ENCODE measurements at regions not wholly inside any gene's neighbourhood (a gene's known extent, or its start where the extent isn't known, plus 50 kb on each side); places are given as distances from the start of the nearest gene placed in this dataset.
"Not testable (repeated sequence)": the region's sequence is repeated elsewhere in the genome, so short reads cannot be mapped to it uniquely, and the experiment has no call there.

DNA sequence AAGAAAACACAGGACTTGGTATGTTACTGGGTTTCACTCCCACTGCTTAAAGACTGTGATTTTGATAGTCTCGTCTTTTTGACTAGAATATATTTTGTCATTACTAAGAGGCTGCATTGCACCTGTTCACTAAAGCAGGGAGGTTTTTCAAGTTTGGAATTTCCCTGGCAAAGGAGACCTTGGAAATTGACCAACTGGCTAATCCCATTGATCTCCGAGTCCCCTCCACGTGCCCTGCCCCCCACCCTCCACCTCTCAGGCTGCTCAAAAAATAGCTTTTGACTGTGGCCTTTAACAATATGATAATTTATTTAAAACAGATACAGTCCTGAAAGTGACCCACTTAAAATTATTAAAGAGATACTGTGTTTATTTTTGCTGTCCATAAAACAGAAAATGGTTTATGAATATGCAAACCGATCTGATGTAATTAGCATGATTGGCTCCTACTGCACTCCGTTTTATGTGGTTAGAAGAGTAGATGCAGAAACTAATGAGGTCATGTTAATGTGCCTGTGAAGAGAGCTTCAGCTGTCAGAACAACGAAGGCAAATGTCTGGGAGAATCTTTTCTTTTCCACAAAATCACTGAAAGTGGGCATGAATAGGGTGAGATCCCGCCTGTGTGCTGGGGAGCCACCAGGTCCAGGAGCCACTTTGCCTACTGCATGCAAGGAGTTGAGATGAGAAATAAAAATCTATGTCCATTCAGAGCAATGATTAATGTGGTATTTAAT lies 361.5 kb downstream of the RRAGC start:
- Histone ChIP-seq H3K9me3 (ENCODE audit: control insufficient read depth in 5 of 5, low read length in 5 of 5) (no peaks in the 10 kb centered on the region), H3K4me3 (ENCODE audit: low read depth in 1 of 5, low read length in 5 of 5) (no peak overlapping the region), H3K27me3 (ENCODE audit: control insufficient read depth in 5 of 5, insufficient read depth in 4 of 5, low read length in 5 of 5) (peaks cover 0 to 13% (median 4%) of the 10 kb centered on the region in 5 donors), H3K27ac (ENCODE audit: low read depth, low read length) (no peak overlapping the region), H3K9ac (ENCODE audit: low read length in 5 of 5) (no peak overlapping the region), H3K36me3 (ENCODE audit: control insufficient read depth in 5 of 5, insufficient read depth in 5 of 5, low read length in 5 of 5) (no peaks in the 10 kb centered on the region), H3K4me1 (ENCODE audit: control insufficient read depth in 5 of 5, insufficient read depth in 5 of 5, low read length in 5 of 5) (no peaks in the 10 kb centered on the region)

DNA sequence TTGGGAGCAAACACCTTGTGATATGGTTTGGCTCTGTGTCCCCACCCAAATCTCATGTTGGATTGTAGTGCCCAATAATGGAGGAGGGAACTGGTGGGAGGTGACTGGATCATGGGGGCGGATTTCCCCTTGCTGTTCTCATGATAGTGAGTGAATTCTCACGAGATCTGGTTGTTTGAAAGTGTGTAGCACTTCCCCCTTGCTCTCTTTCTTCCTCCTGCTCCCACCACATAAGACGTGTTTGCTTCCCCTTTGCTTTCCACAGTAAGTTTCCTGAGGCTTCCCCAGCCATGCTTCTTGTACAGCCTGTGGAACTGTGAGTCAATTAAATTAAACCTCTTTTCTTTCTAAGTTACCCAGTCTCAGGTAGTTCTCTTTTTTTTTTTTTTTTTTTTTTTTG lies 366.3 kb downstream of the RRAGC start:
- H3K27me3 ChIP-seq (ENCODE audit: control insufficient read depth in 5 of 5, insufficient read depth in 4 of 5, low read length in 5 of 5); H3K9ac ChIP-seq (ENCODE audit: low read length in 5 of 5); H3K4me3 ChIP-seq (ENCODE audit: low read depth in 1 of 5, low read length in 5 of 5); H3K4me1 ChIP-seq (ENCODE audit: control insufficient read depth in 5 of 5, insufficient read depth in 5 of 5, low read length in 5 of 5); H3K9me3 ChIP-seq (ENCODE audit: control insufficient read depth in 5 of 5, low read length in 5 of 5); H3K36me3 ChIP-seq (ENCODE audit: control insufficient read depth in 5 of 5, insufficient read depth in 5 of 5, low read length in 5 of 5); H3K27ac ChIP-seq (ENCODE audit: low read depth, low read length): not testable (repeated sequence)

DNA sequence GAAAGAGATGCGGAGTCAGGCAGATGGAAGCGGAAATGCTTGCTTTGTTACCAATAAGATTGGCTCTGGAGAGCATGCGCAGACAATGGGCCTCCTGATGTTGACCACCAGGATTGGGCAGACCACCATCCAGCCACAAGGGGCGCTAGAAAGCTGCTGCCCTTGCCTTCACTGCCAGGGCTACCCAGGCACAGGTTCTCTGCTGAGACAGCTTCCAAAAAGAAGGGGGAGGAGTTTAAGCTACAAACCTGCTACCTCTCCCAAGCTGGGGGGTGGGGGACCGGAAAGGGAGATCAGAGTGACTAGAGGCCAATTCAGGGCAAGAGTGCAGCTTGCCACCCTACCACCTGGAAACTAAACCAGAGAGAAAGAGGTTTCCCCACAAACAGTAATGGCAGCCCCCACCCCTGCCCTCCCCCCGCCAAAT lies 369.7 kb downstream of the RRAGC start:
- H3K27ac ChIP-seq (ENCODE audit: low read depth, low read length): no peak overlapping the region
- no peak overlapping the region for H3K4me3 ChIP-seq (ENCODE audit: low read depth in 1 of 5, low read length in 5 of 5)

DNA sequence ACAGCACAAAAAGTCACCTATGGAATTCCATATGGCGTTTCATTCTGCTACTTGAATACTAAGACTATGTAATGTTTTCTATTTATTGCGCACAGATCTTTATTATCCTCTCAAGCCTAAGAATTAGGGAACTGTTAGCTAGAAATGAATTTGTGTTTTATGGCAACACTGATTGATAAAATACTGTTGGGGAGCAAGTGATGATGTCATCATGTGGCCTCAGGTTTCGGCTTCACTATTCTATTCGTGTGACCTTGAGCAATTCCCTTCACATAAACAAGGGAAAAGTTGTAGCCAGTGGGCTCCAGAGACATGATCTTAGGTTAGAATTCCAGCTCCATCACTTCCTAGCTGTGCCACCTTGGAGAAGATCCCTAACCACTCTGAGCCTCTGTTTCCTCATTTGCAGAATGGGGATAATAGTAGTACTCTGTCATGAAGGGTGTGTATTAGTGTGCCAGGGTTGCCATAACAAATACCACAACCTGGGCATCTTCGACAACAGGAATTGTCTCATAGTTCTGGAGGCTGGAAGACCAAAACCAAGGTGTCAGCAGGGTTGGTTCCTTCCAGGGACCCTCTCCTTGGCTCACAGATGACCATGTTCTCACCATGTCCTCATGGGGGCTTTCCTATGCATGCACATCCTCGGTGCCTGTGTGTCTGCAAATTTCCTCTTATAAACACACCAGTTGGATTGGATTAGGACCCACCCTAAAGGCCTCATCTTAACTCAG lies 371.2 kb downstream of the RRAGC start:
- H3K9ac ChIP-seq (ENCODE audit: low read length in 5 of 5): no peak overlapping the region
- H3K4me3 ChIP-seq (ENCODE audit: low read depth in 1 of 5, low read length in 5 of 5): no peak overlapping the region
- H3K27ac ChIP-seq (ENCODE audit: low read depth, low read length): no peak overlapping the region
- H3K36me3 ChIP-seq (ENCODE audit: control insufficient read depth in 5 of 5, insufficient read depth in 5 of 5, low read length in 5 of 5): no peaks in the 10 kb centered on the region
- H3K9me3 ChIP-seq (ENCODE audit: control insufficient read depth in 5 of 5, low read length in 5 of 5): peaks cover 0 to 5% (median 0%) of the 10 kb centered on the region in 5 donors
- H3K4me1 ChIP-seq (ENCODE audit: control insufficient read depth in 5 of 5, insufficient read depth in 5 of 5, low read length in 5 of 5): no peaks in the 10 kb centered on the region
- H3K27me3 ChIP-seq (ENCODE audit: control insufficient read depth in 5 of 5, insufficient read depth in 4 of 5, low read length in 5 of 5): peaks cover 4 to 16% (median 12%) of the 10 kb centered on the region in 5 donors

More for the DNA sequence above, 369.7 kb downstream of the RRAGC start:
- no peak overlapping the region for H3K9ac ChIP-seq (ENCODE audit: low read length in 5 of 5)
- H3K4me1 ChIP-seq (ENCODE audit: control insufficient read depth in 5 of 5, insufficient read depth in 5 of 5, low read length in 5 of 5): no peaks in the 10 kb centered on the region
- peaks cover 0 to 5% (median 0%) of the 10 kb centered on the region in 5 donors for H3K9me3 ChIP-seq (ENCODE audit: control insufficient read depth in 5 of 5, low read length in 5 of 5)
- H3K36me3 ChIP-seq (ENCODE audit: control insufficient read depth in 5 of 5, insufficient read depth in 5 of 5, low read length in 5 of 5): no peaks in the 10 kb centered on the region
- H3K27me3 ChIP-seq (ENCODE audit: control insufficient read depth in 5 of 5, insufficient read depth in 4 of 5, low read length in 5 of 5): peaks cover 2 to 16% (median 6%) of the 10 kb centered on the region in 5 donors

DNA sequence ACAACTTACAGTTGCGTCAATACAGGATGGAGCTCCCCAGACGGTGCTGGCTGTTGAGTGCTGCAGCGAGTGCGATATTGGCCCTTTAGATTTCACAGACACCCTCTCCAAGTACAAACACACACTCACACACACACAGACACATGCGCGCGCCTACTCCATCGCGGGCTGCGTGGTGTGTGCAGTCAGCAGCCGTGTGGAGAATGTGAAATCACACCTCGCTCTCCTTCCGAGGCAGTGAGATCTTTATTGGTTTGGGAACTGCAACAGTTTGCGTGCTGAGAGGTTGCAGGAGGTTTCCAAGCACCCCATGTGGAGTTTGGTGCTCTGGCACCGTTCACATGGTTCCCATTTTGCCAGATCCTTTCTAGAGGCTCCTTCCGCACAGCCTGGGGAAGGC lies 372.2 kb downstream of the RRAGC start:
- Histone ChIP-seq H3K27me3 (ENCODE audit: control insufficient read depth in 5 of 5, insufficient read depth in 4 of 5, low read length in 5 of 5) (peaks cover 4 to 16% (median 13%) of the 10 kb centered on the region in 5 donors), H3K4me1 (ENCODE audit: control insufficient read depth in 5 of 5, insufficient read depth in 5 of 5, low read length in 5 of 5) (no peaks in the 10 kb centered on the region), H3K9ac (ENCODE audit: low read length in 5 of 5) (no peak overlapping the region), H3K4me3 (ENCODE audit: low read depth in 1 of 5, low read length in 5 of 5) (no peak overlapping the region), H3K9me3 (ENCODE audit: control insufficient read depth in 5 of 5, low read length in 5 of 5) (peaks cover 0 to 5% (median 0%) of the 10 kb centered on the region in 5 donors), H3K27ac (ENCODE audit: low read depth, low read length) (no peak overlapping the region), H3K36me3 (ENCODE audit: control insufficient read depth in 5 of 5, insufficient read depth in 5 of 5, low read length in 5 of 5) (no peaks in the 10 kb centered on the region)

DNA sequence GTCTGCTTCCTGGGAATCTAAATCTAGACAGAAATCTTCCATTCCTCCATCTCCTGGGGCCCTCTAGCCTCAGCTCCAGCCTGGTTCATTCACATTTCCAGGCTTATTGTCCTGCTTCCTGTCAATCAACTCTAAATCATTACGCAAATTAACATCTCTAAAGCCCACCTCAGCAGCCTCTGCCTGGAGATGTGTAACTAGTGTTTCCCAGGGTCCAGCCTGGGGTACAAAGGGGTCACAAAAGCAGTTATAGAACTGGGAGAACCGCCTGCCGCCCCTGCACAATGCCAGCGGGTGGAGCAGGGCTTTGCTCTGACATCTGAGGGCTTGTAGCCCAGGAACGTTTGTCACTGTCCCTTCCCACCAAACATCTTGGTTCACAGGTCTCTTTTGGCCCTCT lies 373.5 kb downstream of the RRAGC start:
- H3K9me3 ChIP-seq (ENCODE audit: control insufficient read depth in 5 of 5, low read length in 5 of 5): peaks cover 0 to 5% (median 0%) of the 10 kb centered on the region in 5 donors
- peaks cover 4 to 19% (median 15%) of the 10 kb centered on the region in 5 donors for H3K27me3 ChIP-seq (ENCODE audit: control insufficient read depth in 5 of 5, insufficient read depth in 4 of 5, low read length in 5 of 5)
- H3K36me3 ChIP-seq (ENCODE audit: control insufficient read depth in 5 of 5, insufficient read depth in 5 of 5, low read length in 5 of 5): no peaks in the 10 kb centered on the region
- H3K9ac ChIP-seq (ENCODE audit: low read length in 5 of 5): no peak overlapping the region
- H3K4me1 ChIP-seq (ENCODE audit: control insufficient read depth in 5 of 5, insufficient read depth in 5 of 5, low read length in 5 of 5): no peaks in the 10 kb centered on the region
- H3K27ac ChIP-seq (ENCODE audit: low read depth, low read length): no peak overlapping the region
- H3K4me3 ChIP-seq (ENCODE audit: low read depth in 1 of 5, low read length in 5 of 5): no peak overlapping the region

DNA sequence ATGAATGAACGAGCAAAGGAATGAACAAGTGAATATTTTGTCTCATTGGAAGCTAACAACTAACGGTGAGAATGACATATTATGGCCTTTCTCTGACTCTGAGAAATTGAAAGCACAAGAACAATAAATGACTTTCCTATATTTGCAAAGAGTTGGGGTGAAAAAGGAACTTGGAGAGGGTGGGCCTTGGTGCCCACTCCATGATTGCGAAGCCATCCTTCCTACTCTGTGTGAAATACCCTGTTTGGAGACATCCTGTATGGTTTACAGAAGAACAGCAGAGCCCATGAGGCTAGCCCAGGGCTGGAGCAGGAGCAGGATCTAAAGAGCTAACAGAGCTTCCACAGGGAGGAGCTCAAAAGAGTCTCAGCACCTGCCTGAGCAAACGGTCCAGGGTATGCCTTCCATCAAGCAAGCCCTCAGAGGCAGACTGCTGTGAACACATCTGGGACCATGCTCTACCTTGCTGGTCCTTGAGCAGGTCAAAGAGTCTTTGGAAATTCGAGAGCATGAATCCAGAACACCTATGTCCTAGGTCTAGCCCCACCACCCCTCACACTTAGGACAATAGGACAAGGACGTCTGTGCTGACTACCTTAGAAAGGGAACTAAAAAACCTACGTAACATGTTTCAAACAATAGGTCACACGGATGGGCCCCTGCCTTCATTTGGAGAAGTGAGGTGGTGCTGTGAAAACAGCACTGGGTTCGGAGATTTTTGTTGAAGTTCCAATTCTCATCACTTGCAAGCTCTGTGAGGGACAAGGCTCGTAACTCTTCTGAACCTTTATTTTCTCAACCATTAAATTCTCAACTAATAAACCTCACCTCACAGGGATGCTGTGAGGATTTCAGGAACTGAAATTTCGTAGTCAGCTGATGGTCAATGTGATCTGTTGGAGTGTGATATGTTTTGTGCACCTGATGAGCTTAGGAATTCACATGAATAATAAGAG lies 377.4 kb downstream of the RRAGC start:
- Histone ChIP-seq H3K4me3 (ENCODE audit: low read depth in 1 of 5, low read length in 5 of 5) (no peak overlapping the region), H3K9ac (ENCODE audit: low read length in 5 of 5) (no peak overlapping the region), H3K4me1 (ENCODE audit: control insufficient read depth in 5 of 5, insufficient read depth in 5 of 5, low read length in 5 of 5) (no peaks in the 10 kb centered on the region), H3K9me3 (ENCODE audit: control insufficient read depth in 5 of 5, low read length in 5 of 5) (peaks cover 0 to 2% (median 0%) of the 10 kb centered on the region in 5 donors), H3K36me3 (ENCODE audit: control insufficient read depth in 5 of 5, insufficient read depth in 5 of 5, low read length in 5 of 5) (no peaks in the 10 kb centered on the region), H3K27me3 (ENCODE audit: control insufficient read depth in 5 of 5, insufficient read depth in 4 of 5, low read length in 5 of 5) (peaks cover 6 to 25% (median 13%) of the 10 kb centered on the region in 5 donors), H3K27ac (ENCODE audit: low read depth, low read length) (no peak overlapping the region)

DNA sequence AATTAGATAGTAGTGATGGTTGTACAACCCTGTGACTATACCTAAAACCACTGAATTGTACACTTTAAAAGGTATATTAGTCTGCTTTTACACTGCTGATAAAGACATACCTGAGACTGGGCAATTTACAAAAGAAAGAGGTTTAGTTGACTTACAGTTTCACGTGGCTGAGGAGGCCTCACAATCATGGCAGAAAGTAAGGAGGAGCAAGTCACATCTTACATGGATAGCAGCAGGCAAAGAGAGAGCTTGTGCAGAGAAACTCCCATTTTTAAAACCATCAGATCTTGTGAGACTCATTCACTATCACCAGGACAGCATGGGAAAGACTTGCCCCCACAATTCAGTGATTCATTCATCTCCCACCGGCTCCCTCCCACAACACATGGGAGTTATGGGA lies 379.9 kb downstream of the RRAGC start:
- H3K4me1 ChIP-seq (ENCODE audit: control insufficient read depth in 5 of 5, insufficient read depth in 5 of 5, low read length in 5 of 5); H3K36me3 ChIP-seq (ENCODE audit: control insufficient read depth in 5 of 5, insufficient read depth in 5 of 5, low read length in 5 of 5); H3K9ac ChIP-seq (ENCODE audit: low read length in 5 of 5); H3K9me3 ChIP-seq (ENCODE audit: control insufficient read depth in 5 of 5, low read length in 5 of 5); H3K4me3 ChIP-seq (ENCODE audit: low read depth in 1 of 5, low read length in 5 of 5); H3K27ac ChIP-seq (ENCODE audit: low read depth, low read length): not testable (repeated sequence)
- peaks cover 16 to 34% (median 22%) of the 10 kb centered on the region in 5 donors for H3K27me3 ChIP-seq (ENCODE audit: control insufficient read depth in 5 of 5, insufficient read depth in 4 of 5, low read length in 5 of 5)

DNA sequence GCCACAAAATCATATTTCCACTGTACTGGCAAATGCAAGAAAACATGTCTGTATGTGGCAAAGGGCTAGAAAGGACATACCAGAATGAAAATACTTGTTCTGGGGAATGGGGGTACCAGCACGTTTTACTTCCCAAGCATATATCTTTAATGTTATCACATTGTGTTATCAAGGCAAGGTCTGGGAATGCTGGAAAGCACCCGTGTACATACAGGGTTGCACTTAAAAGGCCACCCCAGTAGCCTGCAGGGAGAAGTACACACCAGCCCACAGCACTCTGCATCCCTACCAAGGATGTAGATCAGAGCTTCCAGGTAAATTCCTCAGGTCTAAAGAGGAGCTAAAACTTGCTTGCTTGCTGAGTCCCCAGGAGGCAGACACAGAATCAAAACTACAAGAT lies 381.8 kb downstream of the RRAGC start:
- Histone ChIP-seq H3K27ac (ENCODE audit: low read depth, low read length) (no peak overlapping the region), H3K9ac (ENCODE audit: low read length in 5 of 5) (no peak overlapping the region), H3K4me1 (ENCODE audit: control insufficient read depth in 5 of 5, insufficient read depth in 5 of 5, low read length in 5 of 5) (peaks cover 0 to 3% (median 0%) of the 10 kb centered on the region in 5 donors), H3K9me3 (ENCODE audit: control insufficient read depth in 5 of 5, low read length in 5 of 5) (peaks cover 0 to 2% (median 0%) of the 10 kb centered on the region in 5 donors), H3K36me3 (ENCODE audit: control insufficient read depth in 5 of 5, insufficient read depth in 5 of 5, low read length in 5 of 5) (no peaks in the 10 kb centered on the region), H3K4me3 (ENCODE audit: low read depth in 1 of 5, low read length in 5 of 5) (no peak overlapping the region), H3K27me3 (ENCODE audit: control insufficient read depth in 5 of 5, insufficient read depth in 4 of 5, low read length in 5 of 5) (peaks cover 16 to 29% (median 26%) of the 10 kb centered on the region in 5 donors)

Data from subcutaneous abdominal adipose tissue (tissue), 5 donors.